HG02759 (cell line): ENCODE measurements at regions not wholly inside any gene's neighbourhood (a gene's known extent, or its start where the extent isn't known, plus 50 kb on each side); places are given as distances from the start of the nearest gene placed in this dataset.
"Not testable (repeated sequence)": the region's sequence is repeated elsewhere in the genome, so short reads cannot be mapped to it uniquely, and the experiment has no call there.

ENCODE experiments used
- ATAC-seq: cut with Tn5 transposase; IDR thresholded peaks from one replicate; pipeline ENCODE4 v1.9.1; 2021; ENCODE audit warnings: mild to moderate bottlenecking, moderate library complexity; ENCODE audit not compliant: unreplicated experiment

DNA sequence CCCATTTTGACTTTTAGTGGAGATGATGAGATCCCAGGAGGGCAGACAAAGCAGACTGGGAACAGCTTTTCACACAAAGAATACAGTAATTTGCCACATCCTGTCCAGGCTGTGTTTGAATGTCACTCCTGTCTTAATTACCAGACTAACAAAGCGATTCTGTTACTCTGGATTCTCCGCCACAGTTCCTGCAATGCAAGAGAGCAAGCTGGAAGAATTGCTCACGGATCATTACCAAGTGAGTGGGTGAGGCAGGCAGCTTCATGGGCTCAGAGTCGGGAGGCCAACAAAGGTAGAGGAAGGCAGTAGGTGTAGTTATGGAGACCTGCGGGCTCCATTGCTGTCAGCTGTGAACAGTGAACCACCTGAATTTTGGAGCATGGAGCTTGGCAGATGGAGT is 250.5 kb upstream of the ATP5MC3 start:
- ATAC-seq, result no peak

DNA sequence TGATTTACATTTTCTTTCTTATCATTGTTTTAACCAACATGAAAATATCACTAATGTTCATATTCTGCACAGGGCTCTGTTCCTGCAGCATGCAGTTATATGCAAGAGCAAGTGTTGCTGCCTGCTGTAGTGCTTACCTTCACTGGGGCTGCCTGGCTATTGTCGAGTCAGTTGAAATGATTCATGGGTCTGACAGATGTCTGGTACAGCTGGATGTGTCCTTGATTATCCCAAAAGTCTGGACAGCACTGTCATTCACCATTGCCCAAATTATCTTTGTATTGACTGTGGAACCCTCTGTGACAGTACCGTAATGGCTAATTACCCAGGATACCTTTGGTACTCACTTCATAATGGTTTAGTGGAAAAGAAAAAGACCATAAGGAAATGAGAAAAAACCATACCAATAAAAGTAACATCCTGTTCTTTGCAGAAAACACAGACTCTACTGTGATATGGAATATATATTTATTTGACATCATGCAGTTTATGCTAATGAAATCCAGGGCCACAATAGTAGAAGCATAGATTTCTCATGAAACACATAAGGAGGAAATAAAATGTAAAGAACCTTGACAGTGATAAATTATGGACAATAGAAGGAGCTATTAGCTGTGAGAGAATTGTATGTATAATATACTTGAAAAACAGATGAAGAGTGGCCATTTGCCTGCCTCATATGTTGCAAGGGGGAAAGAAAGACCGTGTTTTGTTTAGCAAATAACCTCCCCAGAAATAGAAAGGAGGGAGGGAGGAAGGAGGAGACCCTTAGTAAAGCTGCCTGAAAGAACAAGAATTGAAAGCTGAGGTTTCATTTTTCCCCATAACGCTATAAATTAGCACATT is 249.8 kb upstream of the ATP5MC3 start:
- ATAC-seq, result no peak

DNA sequence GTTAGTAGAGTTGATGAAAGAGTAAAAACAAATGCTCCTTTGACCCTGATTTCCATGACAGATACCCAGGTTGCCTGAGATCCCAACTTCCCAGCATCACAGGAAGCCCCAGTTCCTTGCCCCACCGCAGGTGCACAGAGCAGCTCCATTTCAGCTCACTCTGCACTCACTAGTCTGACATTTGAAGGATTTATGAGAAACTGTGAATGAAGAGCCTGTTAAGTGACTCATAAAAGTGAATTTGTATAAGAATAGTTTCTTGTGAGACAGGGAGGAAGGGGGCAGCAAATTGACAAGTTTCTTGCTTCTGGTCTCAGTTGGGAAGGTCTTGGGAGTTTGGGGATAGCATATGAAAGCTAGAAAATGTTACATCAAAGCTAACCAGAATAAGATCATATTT is 248.7 kb upstream of the ATP5MC3 start:
- no peak for ATAC-seq

DNA sequence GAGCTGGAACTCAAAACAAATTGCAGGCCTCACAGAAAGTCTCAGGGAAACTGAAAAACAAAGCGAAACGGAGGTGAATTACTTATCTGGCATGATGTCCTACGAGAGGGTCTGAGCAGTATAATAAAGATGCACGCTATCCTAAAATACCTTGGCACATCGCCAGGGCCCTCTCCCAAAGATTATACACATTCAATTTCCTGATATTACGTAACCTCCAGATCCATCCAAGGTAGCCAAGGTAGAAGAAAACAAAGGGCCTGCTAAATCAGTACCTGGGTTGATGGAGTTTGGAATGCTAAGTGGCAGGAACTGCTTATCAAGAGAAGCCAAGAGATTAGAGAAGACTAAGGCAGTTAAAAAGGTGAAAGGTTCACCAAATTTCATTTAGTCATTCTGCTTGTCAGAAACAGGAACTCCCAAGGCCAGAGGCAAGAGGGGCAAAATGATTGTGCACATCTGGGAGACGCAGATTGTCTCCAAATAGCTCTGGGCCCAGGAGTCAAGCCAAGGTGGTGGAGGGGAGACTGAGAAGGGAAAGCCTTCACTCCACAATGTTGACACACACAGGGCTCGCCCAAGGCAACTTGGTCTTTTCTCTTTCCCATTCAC is 236.8 kb upstream of the ATP5MC3 start:
- no peak for ATAC-seq

DNA sequence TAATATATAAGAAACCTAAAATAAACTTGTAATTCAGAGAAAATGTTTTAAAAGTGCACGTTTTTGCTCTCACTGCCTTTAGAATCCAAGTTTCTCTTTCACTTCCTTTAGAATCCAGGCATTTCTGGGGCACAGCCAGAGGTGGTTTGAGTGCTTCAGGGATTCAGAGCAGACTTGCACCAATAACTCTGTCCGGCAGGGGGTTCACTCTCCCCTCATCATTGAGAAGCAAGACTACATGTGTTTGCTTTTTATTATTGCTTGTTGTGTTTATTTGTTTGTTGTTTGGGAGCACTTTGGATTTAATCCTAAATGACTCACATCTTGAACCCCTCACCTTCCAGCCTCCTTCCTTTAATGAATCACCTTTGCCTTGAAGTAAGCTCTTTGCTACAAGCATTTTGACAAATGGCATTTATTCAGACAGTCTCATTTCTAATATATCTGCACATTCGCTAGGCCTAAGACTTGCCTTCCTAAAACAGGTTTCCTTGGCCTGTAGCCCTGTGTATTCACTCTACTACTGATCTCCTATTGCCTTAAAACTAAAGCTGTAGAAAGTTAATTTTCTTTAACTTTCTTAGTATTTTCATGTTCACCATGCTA is 233.5 kb upstream of the ATP5MC3 start:
- no peak for ATAC-seq

DNA sequence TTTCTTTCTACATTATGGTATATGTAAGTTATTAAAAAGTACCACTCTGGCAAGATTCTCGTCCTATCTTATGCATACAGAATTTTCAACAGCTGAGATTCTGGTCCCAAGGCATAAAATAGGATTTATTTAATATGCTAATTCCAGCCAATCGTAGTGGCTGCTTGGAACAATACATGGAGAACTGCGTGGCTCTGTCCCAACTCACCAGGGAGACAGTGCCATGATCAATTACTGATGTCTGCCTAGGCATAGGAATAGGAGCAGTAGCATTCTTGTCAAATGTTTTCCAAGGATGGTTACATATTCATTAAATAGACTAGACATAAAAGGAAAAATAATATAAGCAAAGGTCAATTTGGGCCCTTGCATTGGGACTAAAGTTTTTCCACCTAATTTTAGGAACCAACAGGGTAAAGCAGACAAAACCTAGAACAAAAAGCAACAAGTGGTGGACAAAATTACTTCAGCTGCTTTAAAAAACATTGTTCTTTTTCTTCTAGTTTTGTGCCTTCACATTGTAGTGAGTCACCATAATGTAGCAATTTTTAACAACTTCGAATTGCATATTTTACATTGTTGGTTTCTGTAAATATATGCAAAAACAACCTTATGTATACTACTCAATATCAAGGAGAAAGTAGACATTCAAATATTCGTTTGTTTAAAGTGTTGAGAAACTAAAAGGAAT is 232.8 kb upstream of the ATP5MC3 start:
- no peak for ATAC-seq

DNA sequence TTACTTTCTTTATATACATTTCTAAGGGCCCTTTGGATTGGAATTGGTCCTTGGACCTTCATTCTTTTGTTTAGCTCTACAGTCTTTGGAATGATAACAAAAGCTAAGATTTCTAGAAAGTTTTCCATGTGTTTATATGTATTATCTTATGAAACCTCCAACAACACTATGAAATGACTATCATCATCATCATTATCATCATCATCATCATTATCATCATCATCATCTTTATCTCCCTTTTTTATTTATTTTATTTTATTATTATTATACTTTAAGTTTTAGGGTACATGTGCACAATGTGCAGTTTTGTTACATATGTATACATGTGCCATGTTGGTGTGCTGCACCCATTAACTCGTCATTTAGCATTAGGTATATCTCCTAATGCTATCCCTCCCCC is 229.4 kb upstream of the ATP5MC3 start:
- not testable (repeated sequence) for ATAC-seq

DNA sequence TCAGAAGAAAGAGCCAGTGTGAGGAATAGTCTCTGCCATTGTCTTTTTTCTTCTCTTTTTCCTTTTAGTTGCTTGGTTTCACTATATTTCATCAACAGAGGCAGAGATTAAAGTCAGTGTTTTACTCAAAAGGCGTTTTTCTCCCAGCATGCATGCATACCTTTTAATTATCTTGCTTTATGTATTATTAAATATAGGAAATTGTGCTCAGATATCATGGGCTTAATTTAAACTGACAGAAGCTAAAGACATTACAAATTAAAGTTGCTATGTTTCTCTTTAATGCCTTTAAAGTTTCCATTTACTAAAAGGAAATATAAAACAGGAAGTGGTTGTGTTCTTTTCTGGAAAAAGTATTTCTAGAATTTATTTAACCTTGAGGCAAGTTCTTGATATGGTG is 223.3 kb upstream of the ATP5MC3 start:
- ATAC-seq, result no peak

DNA sequence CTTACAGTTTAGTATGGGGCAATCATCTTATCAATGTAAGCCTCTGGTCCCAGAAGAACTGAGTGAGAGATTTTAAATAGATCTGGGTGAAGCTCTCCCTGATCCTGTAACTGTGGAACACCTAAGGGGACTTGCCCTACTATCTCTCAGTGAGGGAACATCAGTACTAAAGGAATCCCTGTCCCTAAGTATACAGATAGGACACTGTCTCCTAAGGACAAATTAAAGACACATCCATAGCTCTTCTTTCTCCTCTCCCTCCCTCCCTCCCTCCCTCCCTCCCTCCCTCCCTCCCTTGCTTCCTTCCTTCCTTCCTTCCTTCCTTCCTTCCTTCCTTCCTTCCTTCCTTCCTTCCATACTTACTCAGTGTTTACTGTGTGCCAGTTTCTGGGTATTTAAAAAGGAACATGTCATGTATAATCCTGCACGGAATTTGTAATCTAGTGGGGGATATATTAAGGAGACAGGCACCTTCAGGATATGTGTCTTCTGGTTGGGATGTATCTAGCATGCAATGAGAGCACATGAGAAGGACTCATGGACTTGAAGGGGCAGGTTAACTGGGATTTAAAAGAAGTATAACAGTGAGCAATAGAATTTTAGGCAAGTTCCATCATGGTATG is 222.2 kb upstream of the ATP5MC3 start:
- ATAC-seq, result no peak

DNA sequence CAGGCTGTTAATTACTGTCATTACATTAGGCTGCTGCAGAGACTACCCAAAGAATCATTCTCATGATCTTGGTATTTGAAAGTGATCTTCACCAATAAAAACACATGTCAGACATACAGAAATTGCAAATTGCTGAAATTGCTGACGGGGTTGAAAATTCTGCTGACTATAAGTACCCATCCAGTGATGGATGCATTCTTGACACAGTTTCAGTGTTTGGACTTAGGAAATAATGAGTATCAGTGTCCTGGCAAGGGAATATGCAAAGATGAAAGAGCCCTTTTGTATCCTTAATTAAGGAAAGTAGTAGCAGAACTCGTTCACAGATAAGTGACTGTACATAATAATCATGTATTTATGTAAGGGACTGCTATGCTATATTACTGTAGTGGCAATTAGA is 221.1 kb upstream of the ATP5MC3 start:
- no peak for ATAC-seq

DNA sequence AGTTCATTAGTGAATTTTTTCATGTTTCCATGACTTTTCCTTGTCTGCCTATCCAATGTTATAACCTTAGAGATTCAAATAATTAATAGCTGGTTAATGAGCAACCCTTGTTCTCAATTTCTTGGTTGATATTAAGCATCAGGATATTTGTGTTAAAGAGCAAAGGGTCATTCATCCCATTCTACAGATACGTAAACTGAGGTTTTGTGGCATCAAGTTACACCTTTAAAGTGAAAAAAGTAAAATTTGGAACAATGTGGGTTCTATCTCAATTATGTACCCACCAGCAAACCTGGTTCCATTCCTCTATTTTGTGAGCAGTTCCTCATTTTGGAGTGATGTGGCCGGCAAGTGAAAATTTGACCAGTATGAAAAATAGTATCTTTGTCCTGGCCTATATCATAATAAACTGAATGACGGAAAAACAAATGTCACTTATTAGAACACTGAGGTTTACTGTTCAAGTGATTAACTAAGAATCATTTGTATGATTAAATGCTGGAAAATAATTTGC is 220.5 kb upstream of the ATP5MC3 start:
- no peak for ATAC-seq

DNA sequence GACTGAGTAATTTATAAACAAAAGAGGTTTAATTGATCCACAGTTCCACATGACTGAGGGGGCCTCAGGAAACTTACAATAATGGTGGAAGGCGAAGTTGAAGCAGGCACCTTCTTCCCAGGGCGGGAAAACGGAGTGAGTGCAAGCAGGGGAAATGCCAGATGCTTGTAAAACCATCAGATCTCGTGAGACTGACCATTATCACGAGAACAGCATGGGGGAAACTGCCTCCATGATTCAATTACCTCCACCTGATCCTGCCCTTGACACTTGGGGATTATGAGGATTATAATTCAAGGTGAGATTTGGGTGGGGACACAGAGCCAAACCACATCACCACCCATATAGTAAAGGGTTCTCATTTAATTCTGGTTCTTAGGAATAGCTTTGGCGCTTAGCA is 219.5 kb upstream of the ATP5MC3 start:
- ATAC-seq, result no peak

DNA sequence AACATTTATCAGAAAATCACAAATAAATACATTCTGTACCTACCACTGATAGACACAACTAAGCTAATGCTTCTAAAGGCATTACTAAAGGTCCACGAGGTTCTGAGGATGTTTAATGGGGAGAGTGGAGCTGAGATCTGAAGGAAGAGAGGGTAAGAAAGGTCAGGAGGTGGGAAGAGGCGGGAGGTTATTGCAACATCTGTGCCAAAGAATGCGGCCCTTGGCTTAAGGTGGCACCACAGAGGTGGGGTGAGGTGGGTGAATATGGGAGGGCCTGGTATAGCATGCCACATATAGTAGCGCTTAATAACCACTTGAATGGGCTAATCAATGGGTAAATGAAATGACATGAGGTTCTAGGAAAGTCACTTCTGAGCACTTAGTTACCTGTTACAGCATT is 217.8 kb upstream of the ATP5MC3 start:
- no peak for ATAC-seq

DNA sequence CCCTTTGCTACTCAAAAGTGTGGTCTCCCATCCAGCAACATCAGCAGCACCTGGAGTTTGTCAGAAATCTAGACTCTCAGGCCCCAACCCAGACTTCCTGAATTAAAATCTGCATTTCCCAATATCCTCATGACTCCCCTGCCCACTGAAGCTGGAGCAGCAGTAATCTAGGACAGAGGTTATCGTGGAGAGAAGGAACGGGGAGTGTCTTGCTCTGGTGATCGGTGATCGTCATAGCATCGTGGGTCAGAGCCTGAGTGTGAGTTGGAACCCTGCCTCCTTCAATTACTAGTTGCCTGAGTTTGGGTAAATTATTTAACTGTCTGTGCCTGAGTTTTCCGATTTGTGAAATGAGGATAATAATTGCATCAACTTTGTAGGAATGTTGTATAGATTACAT is 217.3 kb upstream of the ATP5MC3 start:
- ATAC-seq, result no peak

DNA sequence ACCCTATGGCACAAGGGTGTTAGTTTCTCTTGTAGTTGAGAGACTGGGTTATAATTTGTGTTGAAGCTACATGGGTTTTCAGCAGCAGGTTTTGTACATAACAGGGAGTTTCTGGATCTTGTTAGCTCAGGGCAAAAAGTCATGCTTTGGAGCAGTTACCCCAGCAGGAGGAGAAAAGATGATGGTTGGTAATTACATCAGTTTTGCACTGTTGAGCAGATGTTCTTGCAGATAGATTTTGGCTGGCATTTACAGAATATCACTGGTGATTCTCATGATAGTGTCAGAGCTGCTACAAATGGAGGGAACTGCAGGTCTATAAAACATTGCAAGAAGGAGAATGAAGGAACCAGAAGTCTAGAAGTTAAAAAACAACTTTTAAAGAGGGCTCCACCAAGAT is 215.2 kb upstream of the ATP5MC3 start:
- no peak for ATAC-seq

DNA sequence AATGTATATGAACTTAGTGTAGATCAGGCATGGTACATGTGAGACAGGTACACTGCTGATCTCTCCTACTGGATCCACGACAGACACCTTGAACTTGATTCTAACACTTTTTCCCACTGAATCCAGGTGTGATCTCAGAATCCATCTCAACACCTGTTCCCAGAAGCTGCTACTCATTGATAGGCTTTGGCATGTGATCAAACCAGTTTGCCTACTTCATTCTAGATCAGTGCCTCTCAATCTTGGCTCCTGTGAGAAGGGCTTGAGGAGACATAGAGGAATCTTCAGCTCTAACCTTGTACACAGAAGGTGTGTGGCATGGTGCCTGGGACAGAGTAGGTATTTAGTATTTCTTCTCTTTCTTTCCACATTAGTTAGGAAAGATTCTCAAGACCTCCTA is 212.3 kb upstream of the ATP5MC3 start:
- ATAC-seq, result no peak

DNA sequence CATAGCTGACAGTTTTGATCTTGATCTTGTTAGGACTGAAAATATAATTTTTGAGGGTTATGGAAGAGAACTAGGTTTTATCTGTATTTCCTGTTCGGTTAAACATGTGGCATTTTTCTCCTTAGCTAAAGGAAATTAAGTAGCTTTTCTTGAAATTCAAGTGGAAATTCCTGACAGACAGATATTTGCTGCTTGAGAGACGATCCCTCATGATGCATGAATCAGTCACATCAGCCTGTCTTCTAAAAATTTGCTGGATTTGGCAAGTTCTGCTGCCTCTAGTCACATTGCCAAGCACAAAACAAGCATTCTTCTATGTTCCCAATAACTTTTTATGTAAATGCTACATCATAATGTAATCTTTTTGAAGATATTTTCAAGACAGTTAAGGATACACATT is 201.8 kb upstream of the ATP5MC3 start:
- no peak for ATAC-seq

DNA sequence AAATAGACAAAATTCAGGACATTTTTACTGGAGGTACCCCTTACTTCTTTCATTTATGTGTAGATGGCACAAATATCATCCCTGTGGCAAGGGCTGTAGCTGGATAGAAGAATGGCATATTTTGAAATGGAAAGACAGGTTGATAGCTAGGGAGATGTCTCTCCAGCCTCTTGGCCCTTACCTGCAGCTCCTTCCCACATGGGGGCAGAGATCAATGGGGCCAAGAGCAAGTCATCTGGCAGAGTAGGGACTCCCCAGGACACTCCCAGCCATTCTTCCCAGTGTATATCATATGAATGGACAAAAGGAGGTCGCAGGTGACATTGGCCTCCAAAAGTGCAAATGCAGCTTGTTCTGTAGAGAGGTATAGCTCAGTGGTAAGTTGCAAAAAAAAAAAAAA is 192.2 kb upstream of the ATP5MC3 start:
- ATAC-seq, result no peak

DNA sequence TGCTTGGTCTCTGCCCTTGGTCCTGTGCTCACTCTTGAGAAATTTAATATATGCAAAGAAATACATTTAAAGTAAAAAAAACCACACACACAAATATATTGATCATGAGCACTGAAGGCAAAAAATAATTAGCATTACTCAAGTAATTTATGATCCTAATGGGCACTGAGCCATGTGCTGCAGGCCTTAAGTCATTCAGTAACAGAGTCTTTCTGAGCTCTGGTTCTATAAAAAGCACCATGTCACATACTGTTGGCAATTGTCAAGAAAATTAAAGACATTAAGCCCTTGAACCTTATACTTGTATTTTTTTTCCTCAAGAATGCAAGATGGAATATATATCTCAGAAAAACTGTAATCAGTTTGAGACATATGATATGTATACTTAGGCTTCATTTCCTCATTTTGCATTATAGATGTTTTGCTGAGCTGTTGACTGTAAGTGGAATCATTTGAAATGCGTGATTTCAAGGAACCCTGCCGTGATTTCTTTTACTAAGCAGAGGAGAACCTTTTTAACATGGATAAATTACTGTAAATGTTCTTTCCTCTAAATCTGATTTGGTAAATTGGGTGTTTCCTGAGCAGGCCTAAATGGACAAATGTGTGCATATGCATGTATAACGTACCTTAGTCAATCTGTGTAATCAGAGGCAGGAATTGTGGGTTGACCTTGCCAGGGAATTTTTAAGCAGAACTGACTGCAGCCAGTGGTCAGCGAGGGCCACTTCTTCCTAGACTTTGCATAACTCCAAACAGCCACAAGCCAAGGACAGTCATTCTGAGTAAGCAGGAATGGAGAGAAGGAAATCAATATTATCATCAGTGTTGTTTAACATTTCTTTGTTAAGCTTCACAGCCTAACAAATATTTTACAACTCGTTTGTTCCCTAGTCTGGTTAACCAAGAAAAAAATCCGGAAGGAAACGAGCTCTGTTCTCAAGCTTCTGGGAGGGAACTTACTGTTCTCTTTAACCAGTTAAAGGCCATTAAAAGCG is 191.5 kb upstream of the ATP5MC3 start:
- no peak for ATAC-seq

DNA sequence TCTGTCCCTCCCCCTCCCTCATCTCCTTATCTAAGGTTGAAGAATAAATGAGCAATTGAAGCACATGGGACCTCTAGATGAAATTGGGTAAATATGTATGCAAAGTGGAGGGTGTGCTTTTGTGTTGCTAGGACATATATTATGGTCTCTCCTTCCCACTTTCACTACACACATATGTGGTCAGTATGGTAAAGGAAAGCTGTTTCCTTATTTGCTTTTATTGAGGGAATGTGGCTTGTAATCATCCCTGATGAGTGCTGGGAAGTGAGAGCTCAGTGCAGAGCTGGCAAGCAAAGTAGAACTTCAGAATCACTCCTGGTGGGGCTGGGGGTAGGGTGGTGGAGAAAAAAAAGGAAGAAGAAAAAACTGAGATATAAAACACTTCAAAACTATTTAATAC is 189.9 kb upstream of the ATP5MC3 start:
- no peak for ATAC-seq
